ENCODE measurements at regions not wholly inside any gene's neighbourhood (a gene's known extent, or its start where the extent isn't known, plus 50 kb on each side); places are given as distances from the start of the nearest gene placed in this dataset.

DNA sequence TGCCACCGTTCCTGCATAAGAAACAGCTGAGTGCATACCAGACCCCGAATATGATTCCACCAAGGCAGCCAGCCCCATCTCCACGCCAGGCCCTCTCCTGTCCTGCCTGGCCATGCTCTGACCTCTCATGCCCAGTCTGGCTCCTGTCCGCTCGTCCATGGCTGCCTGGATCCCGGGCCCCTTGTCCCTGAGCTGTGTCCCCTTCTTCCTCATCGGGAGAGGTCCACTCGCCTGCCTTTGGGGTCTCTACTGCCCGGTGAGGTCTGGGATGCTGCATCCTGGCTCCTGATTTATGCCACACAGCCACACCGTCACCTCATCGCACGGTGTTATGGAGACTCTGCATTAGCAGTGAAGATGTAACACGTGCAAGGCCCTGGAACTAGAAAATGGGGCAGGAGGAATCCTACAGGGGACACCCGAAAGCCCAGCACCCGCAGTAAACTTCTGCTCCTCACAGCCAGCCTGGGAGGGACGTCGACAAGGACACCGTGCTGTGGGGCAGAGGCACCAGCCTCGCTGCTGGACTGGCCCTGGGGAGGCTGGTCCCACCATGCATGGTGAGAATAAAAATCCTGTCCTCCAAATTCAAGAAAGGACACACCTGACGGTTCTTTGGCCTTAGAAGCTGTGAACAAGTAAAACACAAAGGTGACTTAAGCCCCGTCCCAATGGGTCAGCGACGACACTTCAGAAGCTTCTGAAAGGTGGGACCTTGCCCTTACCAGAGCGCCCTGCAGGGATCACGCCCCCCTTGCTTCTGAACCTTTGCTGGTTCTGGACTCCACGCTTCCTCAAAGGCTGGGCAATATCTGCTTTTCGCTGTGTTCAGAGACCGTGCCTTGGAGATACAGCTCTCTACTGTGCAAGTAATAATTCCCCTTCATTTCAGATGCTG, 103.0 kb downstream of the DLL1 start:
- TF ChIP-seq E2F1 (CRISPR knock-in tag; IDR thresholded peaks at IDR 0.05) (no peak), CTCF (IDR thresholded peaks at IDR 0.05) (no peak), ZNF232 (CRISPR knock-in tag; IDR thresholded peaks at IDR 0.05) (no peak), E2F4 (CRISPR knock-in tag; IDR thresholded peaks at IDR 0.05; ENCODE audit: borderline replicate concordance, low read depth) (no peak), CREB1 (CRISPR knock-in tag; IDR thresholded peaks at IDR 0.05) (no peak), IRF1 (CRISPR knock-in tag; IDR thresholded peaks at IDR 0.05) (no peak), NR3C1 (CRISPR knock-in tag; conservative IDR thresholded peaks at IDR 0.05; ENCODE audit: low read depth) (no peak), ZNF423 (CRISPR knock-in tag; IDR thresholded peaks at IDR 0.05) (no peak), KAT7 (CRISPR knock-in tag; IDR thresholded peaks at IDR 0.05; ENCODE audit: borderline replicate concordance) (no peak)
- TF ChIP-seq, protein P1, sequence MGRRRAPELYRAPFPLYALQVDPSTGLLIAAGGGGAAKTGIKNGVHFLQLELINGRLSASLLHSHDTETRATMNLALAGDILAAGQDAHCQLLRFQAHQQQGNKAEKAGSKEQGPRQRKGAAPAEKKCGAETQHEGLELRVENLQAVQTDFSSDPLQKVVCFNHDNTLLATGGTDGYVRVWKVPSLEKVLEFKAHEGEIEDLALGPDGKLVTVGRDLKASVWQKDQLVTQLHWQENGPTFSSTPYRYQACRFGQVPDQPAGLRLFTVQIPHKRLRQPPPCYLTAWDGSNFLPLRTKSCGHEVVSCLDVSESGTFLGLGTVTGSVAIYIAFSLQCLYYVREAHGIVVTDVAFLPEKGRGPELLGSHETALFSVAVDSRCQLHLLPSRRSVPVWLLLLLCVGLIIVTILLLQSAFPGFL (CRISPR knock-in tag; IDR thresholded peaks at IDR 0.05; ENCODE audit: borderline replicate concordance): no peak
- TF ChIP-seq, protein P2, sequence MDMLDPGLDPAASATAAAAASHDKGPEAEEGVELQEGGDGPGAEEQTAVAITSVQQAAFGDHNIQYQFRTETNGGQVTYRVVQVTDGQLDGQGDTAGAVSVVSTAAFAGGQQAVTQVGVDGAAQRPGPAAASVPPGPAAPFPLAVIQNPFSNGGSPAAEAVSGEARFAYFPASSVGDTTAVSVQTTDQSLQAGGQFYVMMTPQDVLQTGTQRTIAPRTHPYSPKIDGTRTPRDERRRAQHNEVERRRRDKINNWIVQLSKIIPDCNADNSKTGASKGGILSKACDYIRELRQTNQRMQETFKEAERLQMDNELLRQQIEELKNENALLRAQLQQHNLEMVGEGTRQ (CRISPR knock-in tag; IDR thresholded peaks at IDR 0.05): no peak
- TF ChIP-seq, protein P3, sequence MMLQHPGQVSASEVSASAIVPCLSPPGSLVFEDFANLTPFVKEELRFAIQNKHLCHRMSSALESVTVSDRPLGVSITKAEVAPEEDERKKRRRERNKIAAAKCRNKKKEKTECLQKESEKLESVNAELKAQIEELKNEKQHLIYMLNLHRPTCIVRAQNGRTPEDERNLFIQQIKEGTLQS (CRISPR knock-in tag; conservative IDR thresholded peaks at IDR 0.05): no peak

Measured in WTC11 (cell line).